ENCODE measurements at regions not wholly inside any gene's neighbourhood (a gene's known extent, or its start where the extent isn't known, plus 50 kb on each side); places are given as distances from the start of the nearest gene placed in this dataset.

GRCh38 chrX:13401724-13402123 is 81.9 kb upstream of the ATXN3L start:
- TF ChIP-seq FOXP2 (optimal IDR thresholded peaks at IDR 0.05; ENCODE audit: borderline replicate concordance, extremely low read depth, extremely low read length, insufficient read depth) (no peak), TAF1 (IDR thresholded peaks at IDR 0.05; ENCODE audit: borderline replicate concordance, insufficient read depth, low read length) (no peak), POLR2AphosphoS5 (IDR thresholded peaks at IDR 0.05; ENCODE audit: low read depth, low read length) (no peak), REST (IDR thresholded peaks at IDR 0.05; ENCODE audit: insufficient read depth in 1 of 2, low read depth in 2 of 2, low read length in 2 of 2) (no peak), SIN3A (IDR thresholded peaks at IDR 0.05; ENCODE audit: borderline replicate concordance, insufficient read depth, low read length) (no peak)

- no peak for TF ChIP-seq REST (IDR thresholded peaks at IDR 0.05; ENCODE audit: insufficient read depth in 1 of 2, low read depth in 2 of 2, low read length in 2 of 2)
- TF ChIP-seq SIN3A (IDR thresholded peaks at IDR 0.05; ENCODE audit: borderline replicate concordance, insufficient read depth, low read length): no peak
- no peak for TF ChIP-seq POLR2AphosphoS5 (IDR thresholded peaks at IDR 0.05; ENCODE audit: low read depth, low read length)
- no peak for TF ChIP-seq TAF1 (IDR thresholded peaks at IDR 0.05; ENCODE audit: borderline replicate concordance, insufficient read depth, low read length)
- TF ChIP-seq FOXP2 (optimal IDR thresholded peaks at IDR 0.05; ENCODE audit: borderline replicate concordance, extremely low read depth, extremely low read length, insufficient read depth): no peak
Observed at GRCh38 chrX:13398839-13399238, 79.0 kb upstream of the ATXN3L start.

- TF ChIP-seq REST (IDR thresholded peaks at IDR 0.05; ENCODE audit: insufficient read depth in 1 of 2, low read depth in 2 of 2, low read length in 2 of 2) (no peak), SIN3A (IDR thresholded peaks at IDR 0.05; ENCODE audit: borderline replicate concordance, insufficient read depth, low read length) (no peak), POLR2AphosphoS5 (IDR thresholded peaks at IDR 0.05; ENCODE audit: low read depth, low read length) (no peak; the same call in 1 of the 2 replicates), TAF1 (IDR thresholded peaks at IDR 0.05; ENCODE audit: borderline replicate concordance, insufficient read depth, low read length) (no peak), FOXP2 (optimal IDR thresholded peaks at IDR 0.05; ENCODE audit: borderline replicate concordance, extremely low read depth, extremely low read length, insufficient read depth) (no peak)
Observed at GRCh38 chrX:13397878-13398818, 78.3 kb upstream of the ATXN3L start.

GRCh38 chrX:13396924-13397323 is 77.1 kb upstream of the ATXN3L start:
- TF ChIP-seq TAF1 (IDR thresholded peaks at IDR 0.05; ENCODE audit: borderline replicate concordance, insufficient read depth, low read length) (no peak), POLR2AphosphoS5 (IDR thresholded peaks at IDR 0.05; ENCODE audit: low read depth, low read length) (no peak), SIN3A (IDR thresholded peaks at IDR 0.05; ENCODE audit: borderline replicate concordance, insufficient read depth, low read length) (no peak), FOXP2 (optimal IDR thresholded peaks at IDR 0.05; ENCODE audit: borderline replicate concordance, extremely low read depth, extremely low read length, insufficient read depth) (no peak)

GRCh38 chrX:13389501-13389900 is 69.6 kb upstream of the ATXN3L start:
- TF ChIP-seq POLR2AphosphoS5 (IDR thresholded peaks at IDR 0.05; ENCODE audit: low read depth, low read length) (no peak), FOXP2 (optimal IDR thresholded peaks at IDR 0.05; ENCODE audit: borderline replicate concordance, extremely low read depth, extremely low read length, insufficient read depth) (no peak), SIN3A (IDR thresholded peaks at IDR 0.05; ENCODE audit: borderline replicate concordance, insufficient read depth, low read length) (no peak), TAF1 (IDR thresholded peaks at IDR 0.05; ENCODE audit: borderline replicate concordance, insufficient read depth, low read length) (no peak), REST (IDR thresholded peaks at IDR 0.05; ENCODE audit: insufficient read depth in 1 of 2, low read depth in 2 of 2, low read length in 2 of 2) (no peak)
